Endothelial cell (in vitro differentiated cells): ENCODE measurements at regions not wholly inside any gene's neighbourhood (a gene's known extent, or its start where the extent isn't known, plus 50 kb on each side); places are given as distances from the start of the nearest gene placed in this dataset.

Experiments used
- DNase-seq: peaks from one replicate; pipeline ENCODE4 v3.0.0; 2021; ENCODE audit warnings: low spot score
- H3K27ac Mint-ChIP-seq: one replicate; pipeline ENCODE4 v1.8.0; 2021; ENCODE audit warnings: mixed read lengths, inconsistent platforms; ENCODE audit not compliant: unreplicated experiment
- H3K27me3 Mint-ChIP-seq: one replicate; pipeline ENCODE4 v1.8.0; 2021; ENCODE audit warnings: mild to moderate bottlenecking, moderate library complexity, mixed read lengths, inconsistent platforms; ENCODE audit not compliant: unreplicated experiment
- H3K36me3 Mint-ChIP-seq: one replicate; pipeline ENCODE4 v1.8.0; 2021; ENCODE audit warnings: mild to moderate bottlenecking, low read depth, mixed read lengths, inconsistent platforms; ENCODE audit not compliant: unreplicated experiment
- H3K4me1 Mint-ChIP-seq: one replicate; pipeline ENCODE4 v1.8.0; 2021; ENCODE audit warnings: mild to moderate bottlenecking, mixed read lengths, inconsistent platforms; ENCODE audit not compliant: unreplicated experiment
- H3K4me3 Mint-ChIP-seq: one replicate; pipeline ENCODE4 v1.8.0; 2021; ENCODE audit warnings: mild to moderate bottlenecking, mixed read lengths, inconsistent platforms; ENCODE audit not compliant: unreplicated experiment
- H3K9me3 Mint-ChIP-seq: one replicate; pipeline ENCODE4 v1.8.0; 2021; ENCODE audit warnings: mixed read lengths, inconsistent platforms; ENCODE audit not compliant: unreplicated experiment
- TF ChIP-seq, protein P1 (sequence below): fragments of 200-600 bp; sonication (generic); IDR thresholded peaks from one replicate; pipeline ENCODE4 v1.5.0; 2021; ENCODE audit warnings: antibody characterized with exemption; ENCODE audit not compliant: unreplicated experiment

DNA sequence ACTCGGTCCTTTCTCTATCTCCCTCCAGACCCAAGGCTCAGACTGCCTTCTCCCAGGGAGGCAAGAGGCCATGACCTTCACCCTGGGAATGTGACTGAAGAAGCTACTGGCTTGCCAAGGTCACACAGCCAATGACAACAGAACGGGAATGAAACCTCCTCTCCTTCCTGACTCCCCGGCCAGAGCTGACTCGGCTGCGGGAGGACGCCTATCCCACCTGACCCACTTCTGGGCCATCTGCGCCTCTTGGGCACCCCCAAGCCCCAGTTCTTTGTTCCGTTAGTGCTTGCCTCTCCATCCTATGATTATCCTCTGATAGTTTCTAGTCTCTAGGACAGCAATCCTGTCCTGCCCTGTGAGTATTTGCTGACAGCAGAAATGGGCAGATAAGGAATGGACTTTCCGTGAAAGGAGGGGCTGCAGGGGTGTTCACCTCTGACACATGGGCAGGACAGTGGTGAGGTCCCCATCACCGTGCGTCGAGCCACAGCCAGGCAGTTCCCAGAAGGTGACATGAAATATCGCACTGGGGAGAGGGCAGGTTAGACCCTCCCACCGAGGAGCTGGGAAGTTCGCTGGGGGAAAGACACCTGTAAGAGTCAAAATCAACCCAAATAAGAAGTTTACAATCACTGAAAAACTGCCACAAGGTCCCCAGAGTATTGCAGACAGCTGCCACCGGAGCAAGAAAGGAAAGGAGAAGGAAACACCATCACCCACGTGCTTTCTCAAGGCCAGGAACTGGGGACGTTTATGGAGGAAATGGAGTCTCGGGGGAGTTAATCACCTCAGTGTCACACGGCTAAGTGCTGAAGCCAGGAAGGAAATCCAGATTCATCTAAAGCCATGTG is 63.0 kb downstream of the INSIG1 start:
- peak overlapping the region; percentile 36 for H3K27ac Mint-ChIP-seq
- H3K27me3 Mint-ChIP-seq: peaks cover 12% of the 10 kb centered on the region
- no peak overlapping the region for H3K4me3 Mint-ChIP-seq
- H3K36me3 Mint-ChIP-seq: no peaks in the 10 kb centered on the region
- DNase-seq: no peak
- H3K9me3 Mint-ChIP-seq: no peaks in the 10 kb centered on the region
- H3K4me1 Mint-ChIP-seq: peaks cover 27% of the 10 kb centered on the region
- TF ChIP-seq, protein P1, sequence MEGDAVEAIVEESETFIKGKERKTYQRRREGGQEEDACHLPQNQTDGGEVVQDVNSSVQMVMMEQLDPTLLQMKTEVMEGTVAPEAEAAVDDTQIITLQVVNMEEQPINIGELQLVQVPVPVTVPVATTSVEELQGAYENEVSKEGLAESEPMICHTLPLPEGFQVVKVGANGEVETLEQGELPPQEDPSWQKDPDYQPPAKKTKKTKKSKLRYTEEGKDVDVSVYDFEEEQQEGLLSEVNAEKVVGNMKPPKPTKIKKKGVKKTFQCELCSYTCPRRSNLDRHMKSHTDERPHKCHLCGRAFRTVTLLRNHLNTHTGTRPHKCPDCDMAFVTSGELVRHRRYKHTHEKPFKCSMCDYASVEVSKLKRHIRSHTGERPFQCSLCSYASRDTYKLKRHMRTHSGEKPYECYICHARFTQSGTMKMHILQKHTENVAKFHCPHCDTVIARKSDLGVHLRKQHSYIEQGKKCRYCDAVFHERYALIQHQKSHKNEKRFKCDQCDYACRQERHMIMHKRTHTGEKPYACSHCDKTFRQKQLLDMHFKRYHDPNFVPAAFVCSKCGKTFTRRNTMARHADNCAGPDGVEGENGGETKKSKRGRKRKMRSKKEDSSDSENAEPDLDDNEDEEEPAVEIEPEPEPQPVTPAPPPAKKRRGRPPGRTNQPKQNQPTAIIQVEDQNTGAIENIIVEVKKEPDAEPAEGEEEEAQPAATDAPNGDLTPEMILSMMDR: no peak

GRCh38 chr7:155361346-155361680 is 63.6 kb downstream of the INSIG1 start:
- no peak for DNase-seq
- H3K27me3 Mint-ChIP-seq: peaks cover 12% of the 10 kb centered on the region
- H3K36me3 Mint-ChIP-seq: no peaks in the 10 kb centered on the region
- H3K9me3 Mint-ChIP-seq: no peaks in the 10 kb centered on the region
- TF ChIP-seq, protein P1: no peak
- H3K4me1 Mint-ChIP-seq: peaks cover 27% of the 10 kb centered on the region
- H3K27ac Mint-ChIP-seq: no peak overlapping the region
- no peak overlapping the region for H3K4me3 Mint-ChIP-seq

- TF ChIP-seq, protein P1: no peak
- Mint-ChIP-seq H3K27ac (no peak overlapping the region), H3K4me3 (no peak overlapping the region)
Measured at GRCh38 chr7:155361947-155362346, 64.3 kb downstream of the INSIG1 start.

DNA sequence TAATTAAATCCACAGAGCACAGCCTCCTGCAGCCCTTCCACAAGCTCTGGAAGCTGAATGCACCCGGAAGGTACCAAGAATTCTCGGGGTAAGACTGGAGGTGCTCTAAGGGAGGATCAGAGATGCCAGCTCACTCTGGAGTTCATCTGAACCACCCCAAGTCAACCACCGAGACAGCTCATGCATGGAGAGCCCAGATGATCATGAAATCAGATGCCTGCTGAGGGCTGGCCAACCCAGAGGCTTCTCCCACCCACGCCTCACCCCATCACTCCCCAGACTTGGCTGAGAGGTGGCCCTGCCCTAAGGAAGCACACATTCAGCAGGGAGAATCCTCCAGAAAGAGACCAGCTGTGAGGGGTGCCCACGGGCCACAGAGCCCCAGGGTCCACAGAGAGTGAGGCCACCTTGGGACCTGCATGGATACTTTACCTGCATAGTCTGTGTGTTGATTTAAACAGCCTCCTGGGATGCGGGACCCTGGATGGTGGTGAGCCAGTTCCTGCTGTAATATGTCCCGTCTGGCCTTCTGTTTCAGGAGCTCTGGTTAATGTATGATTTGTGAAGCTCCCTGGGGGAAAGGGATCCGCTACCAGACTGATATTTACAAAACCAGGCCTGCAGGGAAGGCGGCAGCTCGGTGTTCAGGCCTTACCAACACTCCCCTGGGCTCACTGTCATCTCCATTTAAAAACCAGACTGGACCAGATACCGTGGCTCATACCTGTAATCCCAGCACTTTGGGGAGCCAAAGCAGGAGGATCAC is 64.9 kb downstream of the INSIG1 start:
- Mint-ChIP-seq H3K27ac (no peak overlapping the region), H3K4me1 (peaks cover 21% of the 10 kb centered on the region), H3K27me3 (peaks cover 12% of the 10 kb centered on the region), H3K9me3 (no peaks in the 10 kb centered on the region), H3K36me3 (no peaks in the 10 kb centered on the region), H3K4me3 (no peak overlapping the region)
- TF ChIP-seq, protein P1: no peak
- no peak for DNase-seq

More at GRCh38 chr7:155361947-155362346, 64.3 kb downstream of the INSIG1 start:
- Mint-ChIP-seq H3K9me3 (no peaks in the 10 kb centered on the region), H3K27me3 (peaks cover 12% of the 10 kb centered on the region), H3K36me3 (no peaks in the 10 kb centered on the region), H3K4me1 (peaks cover 26% of the 10 kb centered on the region)
- DNase-seq: no peak

- DNase-seq: no peak
- Mint-ChIP-seq H3K27ac (no peak overlapping the region), H3K27me3 (peaks cover 12% of the 10 kb centered on the region), H3K36me3 (peaks cover under 1% of the 10 kb centered on the region), H3K4me1 (peaks cover 17% of the 10 kb centered on the region), H3K9me3 (no peaks in the 10 kb centered on the region), H3K4me3 (no peak overlapping the region)
- TF ChIP-seq, protein P1: no peak
Measured at GRCh38 chr7:155363146-155363539, 65.5 kb downstream of the INSIG1 start.
